Activated CD8-positive, alpha-beta memory T cell treated with anti-CD3 and anti-CD28 coated beads for 24 hours (primary cell): ENCODE measurements at regions not wholly inside any gene's neighbourhood (a gene's known extent, or its start where the extent isn't known, plus 50 kb on each side); places are given as distances from the start of the nearest gene placed in this dataset.
A peak's percentile ranks its signal among the peaks of the same experiment; 100 is the strongest.

Experiments
- DNase-seq: peaks from one replicate; pipeline ENCODE4 v3.0.0-alpha.2; 2020

DNA sequence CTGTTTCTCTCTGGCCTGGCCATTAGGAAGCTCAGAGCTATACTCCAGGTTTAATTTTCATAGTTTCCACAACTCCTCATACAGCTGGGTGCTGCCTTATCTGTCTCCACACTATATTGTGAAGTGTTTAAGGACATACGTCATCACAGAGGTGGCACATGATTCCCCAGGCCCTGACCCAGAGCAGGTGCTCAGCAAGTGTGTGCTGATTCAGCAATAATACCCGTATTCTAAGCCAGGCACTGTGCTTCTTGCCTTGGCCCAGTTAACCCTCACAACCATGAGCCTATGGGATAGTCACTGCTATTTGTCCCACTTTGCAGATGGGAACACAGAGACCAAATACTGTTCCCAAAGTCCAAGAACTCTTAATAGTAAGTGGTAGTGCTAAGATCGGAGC, 93.5 kb upstream of the SMIM23 start:
- no peak for DNase-seq

DNA sequence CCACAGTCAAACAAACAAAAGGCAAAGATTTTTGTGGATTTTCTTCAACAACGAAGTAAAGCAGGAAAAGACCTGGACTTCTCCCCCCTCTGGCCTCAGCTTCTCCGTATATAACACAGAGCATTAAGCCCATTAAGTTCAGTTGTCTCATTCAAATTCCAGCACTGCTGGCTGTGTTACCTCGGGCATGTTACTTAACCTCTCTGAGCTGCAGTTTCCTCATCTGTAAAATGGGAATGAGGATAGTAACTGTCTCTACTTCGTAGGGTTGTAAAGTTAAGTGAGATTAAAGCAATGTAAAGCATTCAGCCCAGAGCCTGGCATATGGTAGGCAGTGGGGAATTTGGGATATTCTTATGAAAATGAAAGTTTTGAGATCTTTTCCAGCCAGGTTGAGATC, 92.7 kb upstream of the SMIM23 start:
- DNase-seq, result no peak

- DNase-seq, result peak; percentile 19
These were observed 92.2 kb upstream of the SMIM23 start for GRCh38 chr5:171693412-171693811.

DNA sequence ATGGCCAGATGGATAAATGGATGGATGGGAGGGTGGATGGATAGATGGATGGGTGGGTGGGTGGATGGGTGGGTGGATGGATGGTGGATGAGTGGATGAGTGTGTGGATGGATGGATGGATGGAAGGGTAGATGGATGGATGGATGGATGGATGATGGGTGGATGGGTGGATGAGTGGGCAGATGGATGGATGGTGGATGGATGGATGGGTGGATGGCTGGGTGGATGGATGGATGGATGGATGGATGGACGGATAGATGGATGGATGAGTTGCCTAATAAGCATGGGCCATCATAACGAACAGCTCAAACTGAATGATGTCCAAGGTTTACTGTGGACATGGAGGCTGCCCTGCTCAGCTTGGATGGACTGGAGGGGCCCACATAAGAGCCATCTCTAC, 89.8 kb upstream of the SMIM23 start:
- DNase-seq, result no peak

GRCh38 chr5:171697221-171698102, 88.2 kb upstream of the SMIM23 start:
- DNase-seq, result no peak

- DNase-seq, result no peak
These were observed 85.2 kb upstream of the SMIM23 start for GRCh38 chr5:171700318-171700912.

DNA sequence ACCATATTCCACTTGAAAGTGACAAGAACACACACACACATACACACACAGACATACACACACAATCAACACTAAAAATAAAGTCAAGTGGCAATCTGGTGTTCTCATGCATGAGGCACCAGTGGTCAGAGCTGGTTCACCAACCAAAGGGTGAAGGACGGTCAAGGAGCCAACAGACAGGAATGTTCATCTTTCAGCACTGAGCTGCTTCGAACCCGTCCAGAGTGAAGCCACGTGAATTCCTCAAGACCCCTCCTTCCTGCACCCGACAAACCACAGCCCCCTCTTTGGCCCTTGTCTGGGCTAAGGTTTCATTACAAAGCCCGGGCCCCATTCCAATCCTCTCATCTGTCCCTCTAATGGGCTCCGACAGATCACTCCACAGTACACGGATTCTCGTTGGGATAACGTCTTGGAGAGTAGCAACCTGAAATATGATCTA, 84.5 kb upstream of the SMIM23 start:
- DNase-seq, result no peak

GRCh38 chr5:171702135-171702770, 83.4 kb upstream of the SMIM23 start:
- no peak for DNase-seq

DNA sequence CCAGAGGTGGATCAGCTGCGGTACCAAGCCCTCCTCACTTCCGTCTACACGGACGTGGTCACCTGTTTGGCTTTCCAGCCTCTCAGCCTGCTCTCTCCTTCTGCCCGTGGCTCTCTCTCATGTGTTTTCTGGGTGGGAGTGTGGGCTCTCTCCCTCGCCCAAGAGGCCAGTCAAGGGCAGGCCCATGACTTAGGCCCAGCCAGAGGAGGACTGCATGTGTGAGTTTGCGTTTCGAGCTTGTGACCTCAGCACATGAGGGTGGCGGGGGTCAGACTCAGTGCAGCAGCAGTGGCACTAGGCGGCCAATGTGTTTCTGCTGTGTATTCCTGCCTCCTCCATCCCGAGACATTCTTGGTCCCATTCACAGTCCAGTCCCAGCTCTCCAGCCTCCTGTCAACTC, 82.5 kb upstream of the SMIM23 start:
- no peak for DNase-seq

- DNase-seq, result peak; percentile 28
These were observed 80.6 kb upstream of the SMIM23 start for GRCh38 chr5:171705036-171705435.

DNA sequence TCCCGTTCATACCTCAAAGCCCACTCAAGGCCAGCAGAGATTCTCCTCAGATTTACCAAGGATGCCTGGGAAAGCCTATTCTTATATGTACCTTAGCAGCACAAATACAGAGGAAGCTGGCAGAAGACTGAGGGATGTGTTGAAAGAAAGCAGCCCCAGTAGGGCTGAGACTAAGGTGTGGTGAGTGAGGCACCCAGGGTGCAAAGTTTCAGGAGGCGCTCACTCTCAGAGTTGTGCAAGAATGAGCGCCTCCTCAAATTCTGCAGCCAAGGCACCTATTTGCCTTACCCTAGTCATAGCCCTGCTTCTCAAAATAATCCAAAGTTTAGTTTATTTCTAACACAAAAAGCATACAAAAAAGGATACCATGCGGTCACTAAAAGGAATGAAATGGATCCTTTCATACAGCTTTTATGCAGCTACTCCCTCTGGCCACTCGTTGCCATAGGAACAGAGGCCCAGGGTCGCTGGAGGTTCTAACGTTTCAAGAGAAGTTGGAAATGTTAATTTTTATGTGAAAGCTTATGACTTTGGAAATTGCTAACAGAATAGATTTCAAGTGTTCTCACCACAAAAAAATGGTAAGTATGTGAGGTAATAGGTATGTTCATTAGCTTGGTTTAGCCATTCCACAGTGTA, 79.7 kb upstream of the SMIM23 start:
- DNase-seq, result no peak

DNA sequence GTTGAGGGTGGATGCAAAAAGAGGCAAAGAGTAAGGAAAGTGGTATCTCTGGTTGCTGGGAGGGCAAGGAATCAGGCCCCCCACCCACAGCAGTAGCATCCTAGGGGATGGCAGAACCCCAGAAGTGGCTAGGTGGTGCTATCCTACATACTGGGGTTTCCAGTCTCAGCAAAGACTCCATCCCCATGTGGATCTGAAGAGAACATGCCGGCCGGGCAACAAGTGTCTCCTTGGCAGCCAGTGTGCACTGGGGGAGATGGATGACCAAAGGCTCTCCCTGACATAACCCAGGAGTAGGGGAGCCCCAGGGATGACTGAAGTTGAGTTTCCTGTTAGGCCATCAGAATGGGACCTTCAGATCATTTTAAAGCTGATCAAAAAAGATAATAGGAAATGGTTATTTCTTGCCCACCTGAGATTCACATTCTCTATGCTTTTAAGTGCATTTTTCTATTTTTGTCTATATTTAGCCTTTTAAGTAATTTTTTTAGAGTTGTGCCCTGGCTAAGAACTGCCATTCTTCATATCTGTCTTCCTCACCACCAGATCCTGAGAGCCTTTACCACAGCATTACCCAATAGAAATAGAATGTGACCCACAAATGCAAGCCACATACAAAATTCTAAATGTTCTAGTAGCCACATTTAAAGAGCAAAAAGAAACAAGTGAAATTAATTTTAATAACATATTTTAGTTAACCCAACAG, 78.7 kb upstream of the SMIM23 start:
- no peak for DNase-seq

- DNase-seq, result no peak
These were observed 78.2 kb upstream of the SMIM23 start for GRCh38 chr5:171707442-171707792.

GRCh38 chr5:171709930-171710329, 75.7 kb upstream of the SMIM23 start:
- DNase-seq, result no peak

GRCh38 chr5:171710451-171711024, 75.1 kb upstream of the SMIM23 start:
- DNase-seq, result no peak

DNA sequence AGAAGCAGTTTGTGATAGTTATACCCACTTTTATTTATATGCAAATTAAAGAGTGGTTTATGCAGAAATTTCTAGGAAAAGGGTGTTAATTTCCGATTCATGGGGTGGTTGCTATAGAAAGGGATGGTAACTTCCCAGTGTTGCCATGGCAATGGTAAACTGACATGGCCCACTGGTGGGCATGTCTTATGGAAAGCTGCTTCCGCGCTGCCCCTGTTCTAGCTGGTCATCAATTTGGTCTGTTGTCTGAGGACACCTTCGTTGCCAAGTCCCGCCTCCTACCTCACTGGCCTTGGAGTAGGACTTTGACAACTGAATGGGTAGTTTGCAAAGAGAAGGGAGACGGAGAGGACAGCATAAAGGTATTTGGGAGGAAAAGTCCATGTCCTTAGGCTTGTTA, 74.0 kb upstream of the SMIM23 start:
- DNase-seq, result no peak

- DNase-seq, result no peak
These were observed 73.0 kb upstream of the SMIM23 start for GRCh38 chr5:171712616-171713015.

GRCh38 chr5:171713152-171713551, 72.5 kb upstream of the SMIM23 start:
- DNase-seq, result no peak

DNA sequence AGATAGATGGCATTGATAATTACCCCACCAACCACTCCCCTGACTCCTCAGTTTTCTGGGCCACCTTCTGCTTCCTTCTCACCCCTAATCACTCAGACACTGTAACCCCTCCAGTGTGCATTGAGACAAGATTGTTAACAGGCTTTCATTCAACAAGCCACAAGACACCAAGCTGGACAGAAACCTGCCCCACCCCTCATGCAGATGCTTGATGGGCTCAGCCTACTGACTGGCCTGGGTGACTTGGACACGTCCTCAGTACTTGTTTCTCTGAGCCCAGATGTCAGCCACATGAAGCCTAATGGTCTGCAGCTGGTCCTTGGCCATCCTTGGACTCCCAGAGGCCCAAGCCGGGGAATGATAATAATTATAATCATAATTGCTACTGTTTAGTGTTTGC, 71.4 kb upstream of the SMIM23 start:
- DNase-seq, result no peak

DNA sequence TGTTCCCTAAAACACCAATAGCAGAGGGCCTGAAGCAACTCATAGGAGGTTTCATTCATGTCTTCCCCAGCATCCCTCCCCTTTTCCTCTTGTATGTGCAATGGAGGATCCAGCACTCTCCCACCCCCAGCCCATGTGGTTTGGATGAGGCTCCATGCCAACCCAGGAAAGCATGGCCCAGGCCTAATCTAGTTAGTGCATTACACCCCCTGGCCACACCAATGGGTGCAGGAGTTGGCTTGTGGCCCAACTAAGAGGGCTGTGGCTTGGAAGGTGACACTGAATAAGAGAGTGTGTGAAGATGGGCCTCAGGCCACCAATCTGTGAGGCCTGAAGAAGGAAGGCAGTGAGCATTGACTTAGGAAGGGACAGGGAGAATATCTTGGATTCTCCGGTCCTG, 70.8 kb upstream of the SMIM23 start:
- DNase-seq, result peak; percentile 43

GRCh38 chr5:171715551-171715950, 70.1 kb upstream of the SMIM23 start:
- DNase-seq, result peak; percentile 4

- DNase-seq, result no peak
These were observed 65.5 kb upstream of the SMIM23 start for GRCh38 chr5:171720086-171720485.

DNA sequence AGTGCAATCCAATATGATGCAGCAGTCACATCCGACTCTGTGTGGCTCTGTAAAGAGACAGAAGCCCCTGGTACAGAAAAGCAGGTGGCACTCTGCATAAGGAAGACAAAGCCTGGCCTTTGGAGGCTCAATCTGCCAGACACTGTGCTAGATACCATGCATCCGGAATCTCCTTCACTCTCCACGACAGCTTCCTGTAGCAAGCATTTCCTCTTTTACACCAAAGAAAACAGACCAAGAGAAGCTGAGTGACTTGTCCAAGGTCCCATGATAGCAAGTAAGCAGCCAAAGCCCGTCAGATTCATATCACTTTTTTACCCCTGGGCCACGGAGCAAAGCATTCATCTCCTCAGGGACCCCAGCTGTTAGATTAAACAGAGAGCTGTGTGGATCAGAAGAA, 64.2 kb upstream of the SMIM23 start:
- DNase-seq, result no peak
